ENCODE measurements at regions not wholly inside any gene's neighbourhood (a gene's known extent, or its start where the extent isn't known, plus 50 kb on each side); places are given as distances from the start of the nearest gene placed in this dataset.

- TF ChIP-seq CHD7 (IDR thresholded peaks at IDR 0.05; ENCODE audit: insufficient replicate concordance, low read length) (no peak), CTBP2 (IDR thresholded peaks at IDR 0.05; ENCODE audit: borderline replicate concordance, insufficient read depth, insufficient read length, low read length) (no peak), EGR1 (IDR thresholded peaks at IDR 0.05; ENCODE audit: borderline replicate concordance, low read depth, low read length) (no peak), CEBPB (IDR thresholded peaks at IDR 0.05; ENCODE audit: low read depth, low read length) (no peak), RAD21 (IDR thresholded peaks at IDR 0.05 in 1 of 2, conservative IDR thresholded peaks at IDR 0.05 in 1 of 2; ENCODE audit: low read depth in 2 of 2, low read length in 2 of 2) (peak; percentile 26 to 42; a peak in 3 of 4 replicates), BCL11A (IDR thresholded peaks at IDR 0.05; ENCODE audit: low read depth in 2 of 2, low read length in 2 of 2) (no peak), SIX5 (IDR thresholded peaks at IDR 0.05; ENCODE audit: low read depth, low read length) (no peak)
These were observed 185.9 kb downstream of the SEMA6A start (continued) for GRCh38 chr5:116388564-116389258.

Measured in H1 (cell line).